Kidney (tissue), 13 donors: ENCODE measurements at regions not wholly inside any gene's neighbourhood (a gene's known extent, or its start where the extent isn't known, plus 50 kb on each side); places are given as distances from the start of the nearest gene placed in this dataset.
A peak's percentile ranks its signal among the peaks of the same experiment; 100 is the strongest.

ENCODE experiments used
- DNase-seq, 5 donors: peaks; one replicate each; pipeline ENCODE4 v3.0.0-alpha.2; 2013 to 2020
- FAIRE-seq: peaks from 2 replicates; lab custom pipeline; 2012; peaks lifted over from hg19 to GRCh38; lab: Jason Lieb, UNC
- H3K27ac ChIP-seq, 2 donors: one replicate each; pipeline ENCODE4 v1.7.0; 2013; ENCODE audit warnings: low read depth in 2 of 2, low read length in 2 of 2, inconsistent platforms in 1 of 2
- H3K27me3 ChIP-seq: one replicate; pipeline ENCODE4 v1.7.1; 2013; ENCODE audit warnings: low read length, inconsistent platforms; ENCODE audit not compliant: control insufficient read depth, insufficient read depth
- H3K36me3 ChIP-seq, 3 donors: one replicate each; pipeline versions ENCODE4 v1.7.0 to v1.7.1; 2013; ENCODE audit warnings: low read length in 3 of 3, control low read depth in 1 of 3, inconsistent platforms in 1 of 3; ENCODE audit not compliant: insufficient read depth in 3 of 3, control insufficient read depth in 2 of 3
- H3K4me1 ChIP-seq, 3 donors: one replicate each; pipeline versions ENCODE4 v1.7.0 to v1.7.1; 2013; ENCODE audit warnings: low read length in 3 of 3, inconsistent platforms in 1 of 3, low read depth in 1 of 3; ENCODE audit not compliant: control insufficient read depth in 2 of 3, insufficient read depth in 2 of 3
- H3K4me3 ChIP-seq, 3 donors: one replicate each; pipeline versions ENCODE4 v1.7.0 to v1.8.1; 2013; ENCODE audit warnings: low read length in 3 of 3, control low read depth in 1 of 3, inconsistent platforms in 1 of 3
- H3K9ac ChIP-seq, 3 donors: one replicate each; pipeline versions ENCODE4 v1.7.0 to v1.7.1; 2013; ENCODE audit warnings: low read length in 3 of 3, control low read depth in 1 of 3, inconsistent platforms in 1 of 3
- H3K9me3 ChIP-seq, 3 donors: one replicate each; pipeline versions ENCODE4 v1.7.0 to v1.7.1; 2013; ENCODE audit warnings: low read length in 3 of 3, control low read depth in 1 of 3, inconsistent platforms in 1 of 3; ENCODE audit not compliant: control insufficient read depth in 2 of 3, insufficient read depth in 1 of 3
- intact Hi-C: fragments of 100-400 bp; cut with DNase I; formaldehyde crosslinking; loops from one replicate; pipeline ENCODE4 v1.11.1; 2022
- TF ChIP-seq, protein P1 (sequence below): IDR thresholded peaks from 3 replicates; pipeline ENCODE4 v1.5.1; 2012; ENCODE audit warnings: mild to moderate bottlenecking, moderate library complexity, borderline replicate concordance; ENCODE audit not compliant: insufficient read depth; ENCODE audit errors: extremely low read depth
- donor health status: control.
- donor health status: control.
- donor health status: control.
- donor health status: control.
- donor health status: control.
- donor health status: DM: yes; HTN: yes; CAD: no.
- donor health status: Normal renal cell carcinoma (clear cell type).

DNA sequence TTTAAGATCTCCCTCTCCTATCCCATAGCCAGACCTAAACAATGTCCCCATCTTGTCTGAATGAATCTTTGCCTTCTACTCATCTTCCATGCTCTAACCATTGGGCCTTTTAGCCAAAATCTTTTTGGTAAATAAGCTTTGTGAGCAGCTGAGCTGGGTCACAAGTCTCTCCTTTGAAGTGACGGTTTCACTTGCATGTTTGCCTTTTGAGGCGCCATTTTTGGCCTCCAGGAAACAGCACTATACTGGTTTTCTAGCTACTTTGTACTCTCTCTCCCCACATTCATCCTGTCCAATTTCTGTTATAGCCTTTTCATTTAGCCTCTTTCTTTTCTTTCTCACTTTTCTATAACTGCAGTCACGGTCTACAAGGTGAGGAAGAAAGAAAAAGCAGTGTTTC lies 195.5 kb upstream of the C9orf72 start:
- no peak overlapping the region for H3K4me3 ChIP-seq
- FAIRE-seq = no peak
- no peaks in the 10 kb centered on the region for H3K9me3 ChIP-seq
- H3K27ac ChIP-seq = no peak overlapping the region
- no peaks in the 10 kb centered on the region for H3K36me3 ChIP-seq
- no peaks in the 10 kb centered on the region for H3K27me3 ChIP-seq
- no peaks in the 10 kb centered on the region for H3K4me1 ChIP-seq
- TF ChIP-seq, protein P1, sequence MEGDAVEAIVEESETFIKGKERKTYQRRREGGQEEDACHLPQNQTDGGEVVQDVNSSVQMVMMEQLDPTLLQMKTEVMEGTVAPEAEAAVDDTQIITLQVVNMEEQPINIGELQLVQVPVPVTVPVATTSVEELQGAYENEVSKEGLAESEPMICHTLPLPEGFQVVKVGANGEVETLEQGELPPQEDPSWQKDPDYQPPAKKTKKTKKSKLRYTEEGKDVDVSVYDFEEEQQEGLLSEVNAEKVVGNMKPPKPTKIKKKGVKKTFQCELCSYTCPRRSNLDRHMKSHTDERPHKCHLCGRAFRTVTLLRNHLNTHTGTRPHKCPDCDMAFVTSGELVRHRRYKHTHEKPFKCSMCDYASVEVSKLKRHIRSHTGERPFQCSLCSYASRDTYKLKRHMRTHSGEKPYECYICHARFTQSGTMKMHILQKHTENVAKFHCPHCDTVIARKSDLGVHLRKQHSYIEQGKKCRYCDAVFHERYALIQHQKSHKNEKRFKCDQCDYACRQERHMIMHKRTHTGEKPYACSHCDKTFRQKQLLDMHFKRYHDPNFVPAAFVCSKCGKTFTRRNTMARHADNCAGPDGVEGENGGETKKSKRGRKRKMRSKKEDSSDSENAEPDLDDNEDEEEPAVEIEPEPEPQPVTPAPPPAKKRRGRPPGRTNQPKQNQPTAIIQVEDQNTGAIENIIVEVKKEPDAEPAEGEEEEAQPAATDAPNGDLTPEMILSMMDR = no peak
- intact Hi-C loops = no loop called here
- H3K9ac ChIP-seq = no peak overlapping the region
- no peak for DNase-seq

DNA sequence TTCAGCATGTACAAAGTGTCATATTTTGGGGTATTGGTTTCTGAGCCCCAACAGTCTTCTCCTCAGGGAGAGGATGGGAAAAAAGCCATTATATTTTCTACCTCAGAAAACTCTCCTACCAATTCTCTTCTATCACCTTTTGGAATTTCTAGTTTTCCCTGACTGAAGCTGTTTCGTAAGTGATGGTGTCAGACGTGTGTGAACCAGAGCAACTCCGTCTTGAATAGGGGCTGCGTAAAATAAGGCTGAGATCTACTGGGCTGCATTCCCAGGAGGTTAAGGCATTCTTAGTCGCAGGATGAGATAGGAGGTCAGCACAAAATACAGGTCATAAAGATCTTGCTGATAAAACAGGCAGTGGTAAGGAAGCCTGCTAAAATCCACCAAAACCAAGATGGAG lies 197.3 kb upstream of the C9orf72 start:
- Histone ChIP-seq H3K4me3 (no peak overlapping the region), H3K9me3 (no peaks in the 10 kb centered on the region), H3K4me1 (no peaks in the 10 kb centered on the region), H3K27ac (no peak overlapping the region), H3K36me3 (no peaks in the 10 kb centered on the region), H3K9ac (no peak overlapping the region), H3K27me3 (no peaks in the 10 kb centered on the region)
- FAIRE-seq = no peak
- no peak for DNase-seq
- intact Hi-C loops = no loop called here
- TF ChIP-seq, protein P1 = no peak

DNA sequence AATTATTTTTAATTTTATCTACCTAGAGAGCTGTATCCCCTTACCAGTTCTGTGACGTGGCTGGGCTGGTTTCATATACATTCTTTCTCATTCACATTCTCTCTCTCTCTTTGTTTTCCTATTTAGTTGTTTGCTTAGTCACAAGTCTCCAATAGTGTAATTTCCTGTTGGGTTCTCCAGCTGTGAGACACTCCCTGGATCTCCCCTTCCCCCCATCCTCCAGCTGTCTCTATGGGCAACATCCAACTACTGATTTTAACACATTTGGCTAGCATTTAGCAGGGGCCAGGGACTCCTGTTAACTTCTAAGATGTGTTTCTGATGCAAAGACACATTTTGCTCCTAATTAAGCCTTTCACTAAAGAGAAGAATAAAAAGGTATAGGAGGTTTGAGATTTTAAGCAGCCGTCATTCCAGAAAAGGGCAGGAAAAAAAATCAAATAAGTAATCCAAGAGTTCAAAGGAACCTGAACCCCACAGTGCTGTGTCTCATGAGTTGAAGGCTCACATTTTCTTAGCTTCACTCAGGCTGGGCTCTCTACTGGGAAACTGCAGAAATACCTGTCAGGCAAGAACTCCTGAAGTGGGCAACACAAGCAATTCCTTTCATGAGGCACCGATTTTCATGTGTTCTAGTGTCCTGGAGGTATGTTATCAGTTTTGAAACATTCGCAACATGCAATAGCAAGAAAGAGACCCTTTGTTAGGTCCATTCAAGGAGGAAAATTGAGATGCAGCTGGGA lies 198.7 kb upstream of the C9orf72 start:
- Histone ChIP-seq H3K27me3 (no peaks in the 10 kb centered on the region), H3K36me3 (no peaks in the 10 kb centered on the region), H3K9me3 (no peaks in the 10 kb centered on the region), H3K4me3 (no peak overlapping the region), H3K4me1 (no peaks in the 10 kb centered on the region), H3K9ac (no peak overlapping the region), H3K27ac (no peak overlapping the region)
- TF ChIP-seq, protein P1 = no peak
- intact Hi-C loops = no loop called here
- FAIRE-seq (no peak), DNase-seq (peak in 3 of 5 donors; percentile 31 to 76 (median 32))
